ENCODE measurements at regions not wholly inside any gene's neighbourhood (a gene's known extent, or its start where the extent isn't known, plus 50 kb on each side); places are given as distances from the start of the nearest gene placed in this dataset.

GRCh38 chr1:81443288-81443687, 357.4 kb upstream of the ADGRL2 start:
- no peak overlapping the region for H3K4me3 ChIP-seq (ENCODE audit: low read depth, low read length)
- TF ChIP-seq CTCF (IDR thresholded peaks at IDR 0.05; ENCODE audit: borderline replicate concordance, insufficient read depth, low read depth, low read length), result no peak

- no peak for TF ChIP-seq CTCF (IDR thresholded peaks at IDR 0.05; ENCODE audit: borderline replicate concordance, insufficient read depth, low read depth, low read length)
- H3K4me3 ChIP-seq (ENCODE audit: low read depth, low read length), result no peak overlapping the region
These were observed 361.5 kb upstream of the ADGRL2 start for GRCh38 chr1:81439046-81439823.

GRCh38 chr1:81437649-81438048, 363.1 kb upstream of the ADGRL2 start:
- H3K4me3 ChIP-seq (ENCODE audit: low read depth, low read length), result no peak overlapping the region
- no peak for TF ChIP-seq CTCF (IDR thresholded peaks at IDR 0.05; ENCODE audit: borderline replicate concordance, insufficient read depth, low read depth, low read length)

GRCh38 chr1:81437213-81437612, 363.5 kb upstream of the ADGRL2 start:
- H3K4me3 ChIP-seq (ENCODE audit: low read depth, low read length), result no peak overlapping the region
- no peak for TF ChIP-seq CTCF (IDR thresholded peaks at IDR 0.05; ENCODE audit: borderline replicate concordance, insufficient read depth, low read depth, low read length)

- no peak overlapping the region for H3K4me3 ChIP-seq (ENCODE audit: low read depth, low read length)
- no peak for TF ChIP-seq CTCF (IDR thresholded peaks at IDR 0.05; ENCODE audit: borderline replicate concordance, insufficient read depth, low read depth, low read length)
These were observed 365.6 kb upstream of the ADGRL2 start for GRCh38 chr1:81435175-81435574.

GRCh38 chr1:81433676-81434075, 367.1 kb upstream of the ADGRL2 start:
- no peak overlapping the region for H3K4me3 ChIP-seq (ENCODE audit: low read depth, low read length)
- TF ChIP-seq CTCF (IDR thresholded peaks at IDR 0.05; ENCODE audit: borderline replicate concordance, insufficient read depth, low read depth, low read length), result no peak

GRCh38 chr1:81432654-81433109, 368.1 kb upstream of the ADGRL2 start:
- no peak for TF ChIP-seq CTCF (IDR thresholded peaks at IDR 0.05; ENCODE audit: borderline replicate concordance, insufficient read depth, low read depth, low read length)

More at GRCh38 chr1:81432654-81433109, 368.1 kb upstream of the ADGRL2 start:
- H3K4me3 ChIP-seq (ENCODE audit: low read depth, low read length), result no peak overlapping the region

Data from GM12875 (cell line).